Mammary epithelial cell (primary cell): ENCODE measurements at regions not wholly inside any gene's neighbourhood (a gene's known extent, or its start where the extent isn't known, plus 50 kb on each side); places are given as distances from the start of the nearest gene placed in this dataset.

Experiments
- CTCF ChIP-seq, 2 donors: IDR thresholded peaks in 1 of 2; conservative IDR thresholded peaks in 1 of 2; 2 replicates each; pipeline ENCODE4 v1.5.1; 2011 to 2012; ENCODE audit warnings: inconsistent platforms in 2 of 2, low read length in 2 of 2, mild to moderate bottlenecking in 2 of 2, control low read depth in 1 of 2, low read depth in 1 of 2; ENCODE audit not compliant: insufficient read depth in 1 of 2; ENCODE audit errors: extremely low read depth in 1 of 2
- EZH2 ChIP-seq: IDR thresholded peaks from 2 replicates; pipeline ENCODE4 v1.6.1; 2012; ENCODE audit warnings: low read length, inconsistent platforms, borderline replicate concordance

GRCh38 chr6:19039287-19039686 is 652.1 kb downstream of the RNF144B start:
- TF ChIP-seq CTCF (conservative IDR thresholded peaks at IDR 0.05 in 1 of 2, IDR thresholded peaks at IDR 0.05 in 1 of 2; ENCODE audit: extremely low read depth in 1 of 2, insufficient read depth in 1 of 2, low read depth in 1 of 2, low read length in 2 of 2), result no peak
- no peak for TF ChIP-seq EZH2
